ENCODE measurements at regions not wholly inside any gene's neighbourhood (a gene's known extent, or its start where the extent isn't known, plus 50 kb on each side); places are given as distances from the start of the nearest gene placed in this dataset.

- no peak for ATAC-seq
These were observed 78.2 kb downstream of the NCOR2 start for GRCh38 chr12:124489220-124489619.

- no peak for ATAC-seq
These were observed 78.9 kb downstream of the NCOR2 start for GRCh38 chr12:124488520-124488919.

DNA sequence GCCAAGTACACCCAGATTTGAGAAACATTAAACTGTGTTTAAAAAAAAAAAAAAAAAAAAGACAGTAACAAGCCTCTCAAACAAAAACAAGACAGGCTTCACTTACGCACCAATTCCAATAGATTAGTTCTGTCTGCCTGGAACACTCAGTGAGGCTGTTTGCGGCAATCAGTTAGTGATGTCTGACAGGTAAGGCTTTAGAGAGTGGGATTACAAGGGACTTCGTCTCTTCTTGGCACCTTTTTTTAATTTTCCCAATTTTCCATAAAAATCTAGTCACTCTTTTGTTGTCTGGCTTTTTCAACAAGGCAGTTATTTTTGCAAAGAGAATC, 79.6 kb downstream of the NCOR2 start:
- no peak for ATAC-seq

GRCh38 chr12:124487066-124487833, 80.2 kb downstream of the NCOR2 start:
- ATAC-seq = no peak

DNA sequence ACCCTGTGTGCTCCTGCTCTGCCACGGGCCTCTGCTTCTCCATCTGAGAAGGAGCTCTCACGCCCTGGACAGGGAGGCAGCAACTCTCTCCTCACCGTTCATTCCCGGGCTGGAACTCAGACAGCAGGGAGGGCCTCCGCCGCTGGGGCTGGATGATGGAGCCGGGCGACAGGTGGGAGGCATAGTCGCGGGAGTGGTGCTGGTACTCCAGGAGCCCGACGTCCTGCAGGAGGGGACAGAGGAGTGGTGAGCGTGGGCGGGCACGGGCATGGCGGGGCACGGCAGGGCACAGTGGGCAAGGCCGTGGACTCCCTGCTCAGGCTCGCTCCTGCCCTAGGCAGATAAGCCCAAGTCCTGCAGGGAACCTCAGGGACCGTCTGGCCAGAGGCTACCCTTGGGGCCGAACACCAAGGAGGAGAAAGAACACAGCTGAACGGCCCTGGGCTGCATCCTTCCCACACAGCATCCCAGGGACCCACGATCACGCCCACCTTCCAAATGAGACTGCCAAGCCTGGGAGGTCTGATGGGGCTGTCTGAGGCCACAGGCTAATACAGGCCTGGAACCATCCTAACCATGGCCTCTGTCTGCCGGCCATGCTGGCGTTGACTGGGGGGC, 81.0 kb downstream of the NCOR2 start:
- ATAC-seq = no peak

DNA sequence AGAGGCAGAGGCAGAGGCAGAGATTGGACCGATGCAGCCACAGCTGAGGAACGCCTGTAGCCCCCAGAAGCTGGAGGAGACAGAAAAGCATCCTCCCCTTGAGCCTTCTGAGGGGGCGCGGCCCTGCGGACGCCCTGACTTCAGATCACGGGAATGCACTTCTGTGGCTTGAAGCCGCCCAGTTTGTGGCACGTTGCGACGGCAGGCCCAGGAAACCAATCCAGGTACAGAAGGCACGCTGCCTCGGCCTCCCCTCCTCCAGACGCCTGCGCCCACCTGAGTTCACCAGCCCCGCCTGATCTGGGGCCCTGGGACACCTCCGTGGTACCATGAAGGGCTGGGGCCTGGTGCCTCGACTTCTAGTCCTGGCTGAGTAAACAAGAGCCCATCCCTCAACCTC, 82.0 kb downstream of the NCOR2 start:
- ATAC-seq = no peak

GRCh38 chr12:124484526-124484953, 82.9 kb downstream of the NCOR2 start:
- ATAC-seq = no peak

DNA sequence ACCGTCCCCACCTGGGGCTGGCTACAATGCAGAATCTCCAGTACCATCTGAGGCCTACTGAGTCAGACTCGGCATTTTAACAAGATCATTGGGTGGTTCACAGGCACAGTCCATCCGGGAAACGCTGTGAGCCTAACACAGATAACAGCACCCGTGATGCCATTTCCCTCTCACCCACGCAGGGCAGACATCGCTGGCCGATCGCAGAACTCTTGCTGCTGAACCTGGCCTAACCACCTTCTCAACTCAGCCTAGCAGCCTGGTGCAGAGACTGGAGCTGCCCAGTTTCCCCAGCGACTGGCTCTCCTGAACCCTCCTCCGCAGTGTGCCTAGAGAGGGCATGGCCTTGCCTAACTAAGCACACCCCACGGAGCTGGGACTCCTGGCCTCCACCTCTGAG, 83.3 kb downstream of the NCOR2 start:
- no peak for ATAC-seq

GRCh38 chr12:124482901-124483799, 84.3 kb downstream of the NCOR2 start:
- no peak for ATAC-seq

DNA sequence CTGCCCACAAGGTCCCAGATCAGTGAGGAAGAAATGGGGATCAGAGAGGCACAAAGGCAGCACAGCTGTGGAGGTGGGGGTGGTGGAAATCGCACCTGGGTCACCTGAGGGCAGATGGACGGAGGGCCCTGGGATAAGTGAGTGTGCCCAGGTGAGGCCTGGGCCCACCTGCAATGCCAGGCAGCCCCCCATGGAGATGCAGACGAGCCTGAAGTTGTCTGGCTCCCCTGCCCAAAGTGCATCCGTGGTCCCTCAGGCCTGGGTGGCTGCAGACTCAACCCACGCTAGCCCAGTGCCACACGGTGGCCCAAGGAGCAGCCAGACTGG, 84.9 kb downstream of the NCOR2 start:
- ATAC-seq = no peak

DNA sequence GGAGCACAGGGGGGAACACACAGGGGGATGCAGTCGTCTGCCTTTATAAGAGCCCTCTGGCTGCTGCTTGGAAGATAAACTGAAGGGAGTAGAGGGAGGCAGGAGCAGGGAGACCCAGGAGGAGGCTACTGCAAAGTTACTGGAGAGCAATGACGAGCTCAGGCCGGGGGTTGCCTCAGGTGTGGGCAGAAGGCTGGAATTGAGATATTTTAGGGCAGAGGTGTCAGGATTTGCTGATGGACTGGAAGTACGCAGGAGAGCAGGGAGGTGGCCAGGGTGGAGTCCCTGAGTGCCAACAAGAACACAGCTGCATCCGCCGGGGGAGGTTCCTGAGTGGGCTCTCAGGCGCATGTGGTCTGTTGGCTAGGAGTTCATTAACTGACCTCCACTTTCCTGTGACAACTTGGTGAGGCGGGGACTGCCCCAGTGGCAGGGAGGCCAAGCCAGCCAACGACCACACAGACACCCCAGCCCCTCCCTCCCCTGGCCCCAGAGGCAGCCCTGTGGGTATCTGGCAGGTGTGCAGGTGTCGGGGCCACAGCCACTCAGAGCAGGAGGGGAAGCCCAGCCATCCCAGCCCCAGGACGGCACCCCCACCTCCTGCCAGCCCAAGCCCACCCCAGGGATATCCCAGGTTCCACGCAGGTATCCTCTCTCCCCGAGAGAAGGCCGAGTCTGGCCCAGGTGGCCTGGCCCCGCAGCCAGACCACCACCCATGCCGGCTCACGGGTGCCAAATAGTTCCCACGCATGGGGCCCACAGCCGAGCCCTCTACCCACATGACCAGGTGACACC, 85.4 kb downstream of the NCOR2 start:
- no peak for ATAC-seq

DNA sequence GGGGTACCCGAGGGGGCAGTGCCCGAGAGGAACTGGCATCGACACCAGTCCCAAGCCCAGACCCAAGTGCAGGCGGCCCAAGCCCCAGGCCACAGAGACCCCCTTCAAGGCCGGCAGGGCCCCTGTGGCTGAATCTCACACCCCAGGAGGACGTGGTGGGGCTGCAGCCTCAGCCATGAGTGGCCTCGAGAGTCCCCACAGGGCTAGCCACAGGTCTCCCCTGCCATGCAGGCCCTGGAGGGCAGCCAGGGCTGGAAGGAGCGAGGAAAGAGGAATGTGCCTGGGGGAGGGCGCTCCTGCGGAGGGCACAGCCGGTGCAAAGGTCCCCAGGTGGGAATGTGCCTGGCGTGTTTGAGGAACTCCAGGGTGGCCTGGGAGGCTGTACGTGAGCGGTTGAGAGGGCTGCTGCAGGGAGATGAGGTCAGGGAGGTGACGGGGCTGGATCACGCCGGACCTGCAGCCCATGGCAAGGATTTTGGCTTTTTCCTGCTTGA, 86.1 kb downstream of the NCOR2 start:
- no peak for ATAC-seq

GRCh38 chr12:124480469-124481256, 86.7 kb downstream of the NCOR2 start:
- ATAC-seq = peak; percentile 19

DNA sequence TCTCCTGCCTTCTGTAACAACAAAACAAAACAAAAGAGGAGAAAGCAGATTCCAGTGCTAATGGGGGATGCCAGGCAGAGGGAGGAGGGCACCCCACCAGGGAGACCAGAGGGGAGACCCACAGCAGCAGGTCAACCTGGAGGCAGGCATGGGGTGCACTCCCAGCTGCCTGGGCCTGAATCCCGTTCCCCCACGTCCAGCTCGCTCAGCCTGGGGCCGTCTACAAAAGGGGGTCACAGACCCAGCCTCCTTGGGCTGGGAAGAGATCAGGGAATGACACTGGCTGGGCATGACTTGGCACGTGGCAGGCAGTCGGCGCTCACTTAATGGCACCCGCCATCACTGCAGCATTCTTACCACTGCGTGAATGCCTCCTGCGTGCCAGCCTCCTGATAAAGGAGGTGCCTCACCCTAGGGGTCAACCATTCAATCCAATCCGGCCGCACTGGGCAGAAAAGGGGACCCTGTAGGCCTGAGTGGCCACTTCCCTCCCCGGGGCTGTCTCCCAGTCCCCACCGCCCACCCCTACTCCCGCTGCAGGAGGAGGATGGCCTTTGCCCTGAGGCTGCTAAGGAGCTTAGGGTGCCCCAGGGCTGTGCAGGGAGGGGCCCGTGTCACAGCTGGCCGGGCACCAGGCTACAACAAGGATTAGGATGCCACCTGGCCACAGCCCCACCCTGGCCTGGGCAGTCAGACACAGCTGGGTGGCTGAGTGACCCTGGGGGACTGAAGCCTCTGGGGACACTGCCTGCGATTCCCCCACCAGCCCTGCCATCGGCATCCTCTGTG, 87.5 kb downstream of the NCOR2 start:
- no peak for ATAC-seq

DNA sequence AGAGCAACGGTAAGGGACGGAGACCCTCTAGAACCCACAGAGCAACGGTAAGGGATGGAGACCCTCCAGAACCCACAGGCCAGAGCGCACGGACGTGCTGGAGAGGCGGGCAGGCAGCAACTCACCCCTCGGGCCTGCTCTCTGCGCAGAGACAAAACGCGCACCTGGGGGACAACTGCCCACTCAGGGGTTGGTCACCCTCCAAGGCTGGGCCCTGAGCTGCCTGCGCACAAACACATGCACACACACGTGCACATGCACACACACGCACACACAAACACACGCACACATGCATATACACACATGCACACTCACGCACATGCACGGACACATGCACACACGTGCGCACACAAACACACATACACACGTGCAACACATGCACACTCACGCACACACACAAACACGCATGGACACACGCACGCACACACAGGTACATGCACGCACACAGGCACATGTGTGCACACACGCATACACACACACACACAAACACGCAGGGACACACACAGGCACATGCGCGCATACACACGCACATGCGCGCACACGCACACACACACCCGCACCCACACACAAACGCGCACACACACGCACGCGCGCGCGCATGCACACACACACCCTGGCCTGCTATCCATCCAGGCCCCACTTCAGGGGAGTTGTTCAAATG, 88.3 kb downstream of the NCOR2 start:
- no peak for ATAC-seq

GRCh38 chr12:124478416-124478815, 89.0 kb downstream of the NCOR2 start:
- no peak for ATAC-seq

DNA sequence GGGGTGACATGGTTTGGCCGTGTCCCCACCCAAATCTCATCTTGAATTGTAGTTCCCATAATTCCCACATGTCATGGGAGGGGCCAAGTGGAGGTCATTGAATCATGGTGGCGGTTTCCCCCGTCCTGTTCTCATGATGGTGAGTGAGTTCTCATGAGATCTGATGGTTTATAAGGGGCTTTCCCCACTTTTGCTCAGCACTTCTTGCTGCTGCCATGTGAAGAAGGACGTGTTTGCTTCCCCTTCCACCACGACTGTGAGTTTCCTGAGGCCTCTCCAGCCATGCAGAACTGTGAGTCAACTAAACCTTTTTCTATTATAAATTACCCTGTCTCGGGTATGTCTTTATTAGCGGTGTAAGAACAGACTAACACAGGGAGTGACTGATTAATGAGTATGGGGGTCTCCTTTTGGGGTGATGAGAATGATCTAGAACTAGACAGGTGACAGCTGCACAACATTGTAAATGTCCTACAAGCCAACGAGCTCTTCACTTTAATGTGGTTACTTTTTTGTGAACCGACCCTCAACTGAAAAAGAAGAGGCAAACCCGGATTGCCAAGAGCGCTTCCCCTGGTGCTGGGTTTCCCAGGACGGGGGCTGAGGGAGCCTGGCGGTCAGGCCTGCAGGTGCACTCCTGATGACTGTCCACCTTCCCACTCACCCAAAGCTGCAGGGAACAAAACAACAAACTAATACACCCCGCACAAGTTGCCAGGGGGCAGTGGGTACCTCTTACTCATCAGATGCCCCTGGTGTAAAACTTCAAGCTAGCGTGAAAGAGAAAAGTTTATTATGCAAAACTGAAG, 90.1 kb downstream of the NCOR2 start:
- no peak for ATAC-seq

DNA sequence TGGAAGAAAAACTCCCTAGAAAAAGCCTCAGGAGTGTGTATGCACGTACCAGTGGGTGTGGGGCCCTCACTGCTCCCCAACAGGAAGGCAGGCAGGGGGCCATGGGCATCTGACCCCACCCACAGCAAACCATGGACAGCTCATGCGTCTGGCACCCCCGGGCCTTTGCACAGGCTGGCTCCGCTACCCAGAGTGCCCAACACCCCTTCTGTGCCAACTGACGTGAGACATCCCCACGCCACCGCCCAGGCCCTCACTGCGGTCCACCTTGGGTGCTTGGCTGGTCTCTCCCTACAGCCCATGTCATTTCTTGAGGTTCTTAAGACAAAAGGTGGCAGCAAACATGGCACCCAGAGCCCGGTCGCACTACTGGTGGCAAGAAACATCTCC, 91.4 kb downstream of the NCOR2 start:
- ATAC-seq = no peak

DNA sequence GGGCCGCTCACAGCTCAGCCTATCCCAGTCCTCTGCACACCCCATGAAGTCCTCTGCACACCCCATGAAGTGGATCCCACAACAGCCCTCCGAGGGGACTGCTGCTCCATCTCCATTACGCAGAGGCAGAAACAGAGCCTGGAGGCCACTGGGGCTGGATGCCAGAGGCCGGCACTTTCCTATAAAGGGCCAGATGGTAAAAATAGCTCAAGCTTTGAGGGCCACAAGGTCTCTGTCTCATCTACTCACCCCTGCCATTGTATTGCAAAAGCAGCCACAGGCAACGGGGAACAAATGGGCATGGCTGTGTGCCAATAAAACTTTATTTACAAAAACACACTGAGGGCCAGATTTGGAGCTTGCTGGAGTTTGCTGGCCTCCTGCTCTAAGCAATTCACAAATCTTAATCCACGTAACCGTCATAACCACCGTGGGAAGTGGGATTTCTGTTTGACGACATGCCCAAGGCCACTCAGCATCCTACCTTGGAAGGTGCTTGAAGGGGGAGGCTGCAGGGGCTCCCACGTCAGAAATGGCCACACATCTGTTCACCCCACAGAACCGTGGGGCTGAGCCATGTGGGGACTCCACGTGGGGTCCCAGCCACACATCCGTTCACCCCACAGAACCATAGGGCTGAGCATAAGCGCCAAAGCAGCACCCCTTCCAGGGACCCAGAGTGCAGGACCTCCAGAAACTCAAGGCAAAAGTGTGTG, 92.0 kb downstream of the NCOR2 start:
- no peak for ATAC-seq

All from esophagus mucosa (tissue), 1 donor.